Limb (tissue), 2 donors: ENCODE measurements at regions not wholly inside any gene's neighbourhood (a gene's known extent, or its start where the extent isn't known, plus 50 kb on each side); places are given as distances from the start of the nearest gene placed in this dataset.
"Not testable (repeated sequence)": the region's sequence is repeated elsewhere in the genome, so short reads cannot be mapped to it uniquely, and the experiment has no call there.

Source experiments
- DNase-seq, 2 donors: peaks; one replicate each; pipeline ENCODE4 v3.0.0-alpha.2; 2016; ENCODE audit errors: extremely low spot score in 2 of 2

- no peak for DNase-seq
These were observed 178.7 kb upstream of the TMTC1 start for GRCh38 chr12:29962276-29963035.

GRCh38 chr12:29961231-29961630, 177.5 kb upstream of the TMTC1 start:
- no peak for DNase-seq

- no peak for DNase-seq
These were observed 176.4 kb upstream of the TMTC1 start for GRCh38 chr12:29960122-29960521.

GRCh38 chr12:29957835-29958234, 174.1 kb upstream of the TMTC1 start:
- no peak for DNase-seq

- DNase-seq, result no peak
These were observed 162.2 kb upstream of the TMTC1 start for GRCh38 chr12:29945904-29946303.

GRCh38 chr12:29944269-29945000, 160.7 kb upstream of the TMTC1 start:
- DNase-seq, result no peak

- no peak for DNase-seq
These were observed 159.9 kb upstream of the TMTC1 start for GRCh38 chr12:29943683-29944082.

- DNase-seq, result no peak
These were observed 157.1 kb upstream of the TMTC1 start for GRCh38 chr12:29940811-29941210.

- DNase-seq, result no peak
These were observed 146.8 kb upstream of the TMTC1 start for GRCh38 chr12:29930503-29930902.

GRCh38 chr12:29929295-29929694, 145.6 kb upstream of the TMTC1 start:
- DNase-seq, result no peak

GRCh38 chr12:29921307-29921706, 137.6 kb upstream of the TMTC1 start:
- DNase-seq, result no peak

- DNase-seq, result no peak
These were observed 124.4 kb upstream of the TMTC1 start for GRCh38 chr12:29908157-29908556.

GRCh38 chr12:29907461-29907860, 123.7 kb upstream of the TMTC1 start:
- DNase-seq, result no peak

GRCh38 chr12:29902043-29902442, 118.3 kb upstream of the TMTC1 start:
- DNase-seq, result no peak

GRCh38 chr12:29901585-29901984, 117.8 kb upstream of the TMTC1 start:
- no peak for DNase-seq

GRCh38 chr12:29899212-29899931, 115.6 kb upstream of the TMTC1 start:
- DNase-seq, result no peak

- DNase-seq, result no peak
These were observed 112.2 kb upstream of the TMTC1 start for GRCh38 chr12:29895966-29896365.

- DNase-seq, result no peak
These were observed 109.3 kb upstream of the TMTC1 start for GRCh38 chr12:29893002-29893401.

GRCh38 chr12:29891792-29892191, 108.0 kb upstream of the TMTC1 start:
- no peak for DNase-seq

GRCh38 chr12:29889737-29890136, 106.0 kb upstream of the TMTC1 start:
- peak in 1 of 2 donors; percentile 43 for DNase-seq

GRCh38 chr12:29888777-29889176, 105.0 kb upstream of the TMTC1 start:
- DNase-seq, result no peak

- not testable (repeated sequence) for DNase-seq
These were observed 101.2 kb upstream of the TMTC1 start for GRCh38 chr12:29884957-29885356.
